Heart left ventricle (tissue), 16 donors: ENCODE measurements at regions not wholly inside any gene's neighbourhood (a gene's known extent, or its start where the extent isn't known, plus 50 kb on each side); places are given as distances from the start of the nearest gene placed in this dataset.

Experiments
- ATAC-seq, 4 donors: fragments of 200-7000 bp; cut with Tn5 transposase; one replicate each; pipeline ENCODE4 v1.9.1; 2020 to 2022; ENCODE audit warnings: moderate library complexity in 4 of 4, mild to moderate bottlenecking in 3 of 4, moderate number of reproducible peaks in 1 of 4
- DNase-seq, 5 donors: peaks; one replicate each; pipeline ENCODE4 v3.0.0-alpha.2; 2020
- H3K27ac ChIP-seq, 12 donors: fragments of 200-600 bp; sonication (generic) in 4 of 12; one replicate each; pipeline versions ENCODE4 v1.5.0 to v1.8.0; 2016 to 2022; ENCODE audit warnings: mild to moderate bottlenecking in 2 of 12
- H3K27me3 ChIP-seq, 9 donors: fragments of 200-600 bp; sonication (generic) in 2 of 9; one replicate each; pipeline versions ENCODE4 v1.5.1 to v1.8.0; 2016 to 2022; ENCODE audit warnings: mild to moderate bottlenecking in 3 of 9
- H3K36me3 ChIP-seq, 9 donors: fragments of 200-600 bp; sonication (generic) in 2 of 9; one replicate each; pipeline versions ENCODE4 v1.5.0 to v1.8.0; 2018 to 2022; ENCODE audit warnings: mild to moderate bottlenecking in 2 of 9
- H3K4me1 ChIP-seq, 12 donors: fragments of 200-600 bp; sonication (generic) in 4 of 12; one replicate each; pipeline versions ENCODE4 v1.5.0 to v1.8.0; 2016 to 2022; ENCODE audit warnings: mild to moderate bottlenecking in 3 of 12
- H3K4me3 ChIP-seq, 12 donors: fragments of 200-600 bp; sonication (generic) in 4 of 12; one replicate each; pipeline versions ENCODE4 v1.5.0 to v1.8.0; 2017 to 2022; ENCODE audit warnings: mild to moderate bottlenecking in 9 of 12, moderate library complexity in 4 of 12
- H3K9me3 ChIP-seq, 12 donors: fragments of 200-600 bp; sonication (generic) in 4 of 12; one replicate each; pipeline versions ENCODE4 v1.5.0 to v1.8.0; 2016 to 2022; ENCODE audit warnings: mild to moderate bottlenecking in 1 of 12
- POLR2A ChIP-seq, 2 donors: fragments of 450-650 bp; IDR thresholded peaks; one replicate each; pipeline ENCODE4 v1.6.1; 2017; ENCODE audit warnings: antibody characterized with exemption in 2 of 2, mild to moderate bottlenecking in 2 of 2, moderate library complexity in 2 of 2
- WGBS, 4 donors: extraction: QIAGEN DNeasy Blood & Tissue Kit in 2 of 4; methylation state at CpG; one replicate each; pipeline versions ENCODE4 v1.1.5 to v1.1.7; 2013 to 2018; 5-methylcytosine and 5-hydroxymethylcytosine counted together
- intact Hi-C, 10 donors: fragments of 100-400 bp; cut with DNase I; formaldehyde crosslinking; loops; one replicate each; pipeline versions ENCODE4 v1.11.1 to v1.14.2; 2022
- TF ChIP-seq, protein P1 (sequence below), 12 donors: fragments of 200-600 bp; sonication (generic) in 4 of 12; IDR thresholded peaks; one replicate each; pipeline versions ENCODE4 v1.5.0 to v1.8.0; 2018 to 2022; ENCODE audit warnings: antibody characterized with exemption in 12 of 12, mild to moderate bottlenecking in 5 of 12
- donor health status: ischemic (EF 13 %, LVEDD 7.1; RV severe dilation, severe dysfunction).
- donor health status: healthy with polysubstance abuse.
- donor health status: DM: no; HTN: yes; CAD: no.
- donor health status: DM: no; HTN: no; CAD: no.
- donor health status: ischemic (EF 25% LVEDD 6.9; RV normal size, moderate dysfunction).
- donor health status: ischemic (EF 25% LVEDD 5.7; RV mildly dilated, moderate dysfunction).
- donor health status: healthy.
- donor health status: DM: yes; HTN: yes; CAD: no.
- donor health status: ischemic (EF 35%, LVEDD 5.7; RV mildly dilated, moderate dysfunction).
- donor health status: nonischemic (EF 11% LVEDD 7.7; RV severe dilation, severe dysfunction).
- donor health status: DM: yes; HTN: yes; CAD: no.
- donor health status: PGD.
- donor health status: ischemic (EF 29% LVEDD 5.4; RV normal size, mild dysfunction).
- donor health status: nonischemic (EF 23%, LVEDD 6.1; RV moderate dilation, normal function).

GRCh38 chr15:47965297-47965696, 155.5 kb upstream of the SLC24A5 start:
- H3K9me3 ChIP-seq, result no peaks in the 10 kb centered on the region
- ATAC-seq, result no peak
- no peak for DNase-seq
- 85 to 91% (median 88%) methylated on average over 4 of the region's 4 CpGs for WGBS, 4 donors
- intact Hi-C loops, result no loop called here
- TF ChIP-seq, protein P1, sequence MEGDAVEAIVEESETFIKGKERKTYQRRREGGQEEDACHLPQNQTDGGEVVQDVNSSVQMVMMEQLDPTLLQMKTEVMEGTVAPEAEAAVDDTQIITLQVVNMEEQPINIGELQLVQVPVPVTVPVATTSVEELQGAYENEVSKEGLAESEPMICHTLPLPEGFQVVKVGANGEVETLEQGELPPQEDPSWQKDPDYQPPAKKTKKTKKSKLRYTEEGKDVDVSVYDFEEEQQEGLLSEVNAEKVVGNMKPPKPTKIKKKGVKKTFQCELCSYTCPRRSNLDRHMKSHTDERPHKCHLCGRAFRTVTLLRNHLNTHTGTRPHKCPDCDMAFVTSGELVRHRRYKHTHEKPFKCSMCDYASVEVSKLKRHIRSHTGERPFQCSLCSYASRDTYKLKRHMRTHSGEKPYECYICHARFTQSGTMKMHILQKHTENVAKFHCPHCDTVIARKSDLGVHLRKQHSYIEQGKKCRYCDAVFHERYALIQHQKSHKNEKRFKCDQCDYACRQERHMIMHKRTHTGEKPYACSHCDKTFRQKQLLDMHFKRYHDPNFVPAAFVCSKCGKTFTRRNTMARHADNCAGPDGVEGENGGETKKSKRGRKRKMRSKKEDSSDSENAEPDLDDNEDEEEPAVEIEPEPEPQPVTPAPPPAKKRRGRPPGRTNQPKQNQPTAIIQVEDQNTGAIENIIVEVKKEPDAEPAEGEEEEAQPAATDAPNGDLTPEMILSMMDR (IDR thresholded peaks at IDR 0.05), result no peak
- TF ChIP-seq POLR2A (IDR thresholded peaks at IDR 0.05), result no peak
- H3K4me3 ChIP-seq, result no peak overlapping the region
- no peak overlapping the region for H3K27ac ChIP-seq
- H3K4me1 ChIP-seq, result no peaks in the 10 kb centered on the region
- no peaks in the 10 kb centered on the region for H3K36me3 ChIP-seq
- H3K27me3 ChIP-seq, result no peaks in the 10 kb centered on the region

- no peak overlapping the region for H3K4me3 ChIP-seq
- DNase-seq (no peak), ATAC-seq (no peak)
- H3K27me3 ChIP-seq, result no peaks in the 10 kb centered on the region
- intact Hi-C loops, result no loop called here
- 92 to 97% (median 95%) methylated on average over 1 of the region's 1 CpG for WGBS, 4 donors
- no peaks in the 10 kb centered on the region for H3K9me3 ChIP-seq
- H3K4me1 ChIP-seq, result no peaks in the 10 kb centered on the region
- no peaks in the 10 kb centered on the region for H3K36me3 ChIP-seq
- no peak for TF ChIP-seq POLR2A (IDR thresholded peaks at IDR 0.05)
- TF ChIP-seq, protein P1 (IDR thresholded peaks at IDR 0.05), result no peak
- H3K27ac ChIP-seq, result no peak overlapping the region
These were observed 152.2 kb upstream of the SLC24A5 start for GRCh38 chr15:47968593-47968992.

DNA sequence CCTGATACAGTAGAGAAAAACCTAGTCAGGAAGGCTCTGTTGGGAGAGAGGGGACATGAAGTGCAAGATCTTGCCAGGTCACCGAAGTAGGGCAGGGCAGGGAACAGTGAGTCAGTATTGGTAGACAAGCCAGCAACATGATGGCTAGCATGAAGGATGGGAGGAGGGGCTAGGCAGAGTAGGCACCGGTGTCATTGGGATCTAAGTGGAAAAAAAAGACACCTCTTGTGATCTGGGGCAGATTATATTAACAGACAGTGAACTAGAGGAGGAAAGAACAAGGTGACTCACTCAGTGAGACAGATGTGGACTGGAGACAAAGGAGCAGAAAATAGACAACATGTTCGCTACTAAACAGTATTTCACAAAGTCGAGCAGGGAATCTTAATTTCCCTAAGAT, 149.2 kb upstream of the SLC24A5 start:
- WGBS, 4 donors, result 83 to 89% (median 87%) methylated on average over 4 of the region's 4 CpGs
- H3K27ac ChIP-seq, result no peak overlapping the region
- H3K27me3 ChIP-seq, result no peaks in the 10 kb centered on the region
- H3K4me1 ChIP-seq, result no peaks in the 10 kb centered on the region
- intact Hi-C loops, result loop anchor here in 1 of 10 donors (10.0 kb wide), 1 partner anchor 157 kb away; no protein-coding TSS in a partner anchor
- H3K4me3 ChIP-seq, result no peak overlapping the region
- H3K9me3 ChIP-seq, result no peaks in the 10 kb centered on the region
- ATAC-seq (no peak), DNase-seq (no peak)
- H3K36me3 ChIP-seq, result no peaks in the 10 kb centered on the region
- TF ChIP-seq POLR2A (IDR thresholded peaks at IDR 0.05), result no peak
- TF ChIP-seq, protein P1 (IDR thresholded peaks at IDR 0.05), result no peak

- no peaks in the 10 kb centered on the region for H3K9me3 ChIP-seq
- 75 to 81% (median 80%) methylated on average over 3 of the region's 3 CpGs for WGBS, 4 donors
These were observed 148.1 kb upstream of the SLC24A5 start for GRCh38 chr15:47972738-47973137.

More at GRCh38 chr15:47972738-47973137, 148.1 kb upstream of the SLC24A5 start:
- no peak for DNase-seq
- no peaks in the 10 kb centered on the region for H3K27me3 ChIP-seq
- intact Hi-C loops, result loop anchor here in 1 of 10 donors (10.0 kb wide), 1 partner anchor 158 kb away; no protein-coding TSS in a partner anchor
- H3K36me3 ChIP-seq, result no peaks in the 10 kb centered on the region
- H3K27ac ChIP-seq, result no peak overlapping the region
- TF ChIP-seq POLR2A (IDR thresholded peaks at IDR 0.05), result no peak
- TF ChIP-seq, protein P1 (IDR thresholded peaks at IDR 0.05), result no peak
- H3K4me1 ChIP-seq, result no peaks in the 10 kb centered on the region
- H3K4me3 ChIP-seq, result no peak overlapping the region
- ATAC-seq, result no peak
